GM12878 (cell line): ENCODE measurements at regions not wholly inside any gene's neighbourhood (a gene's known extent, or its start where the extent isn't known, plus 50 kb on each side); places are given as distances from the start of the nearest gene placed in this dataset.

Experiments
- ATAC-seq: fragments of 200-7000 bp; cut with Tn5 transposase; 3 replicates; pipeline ENCODE4 v1.9.1; 2020; ENCODE audit warnings: mild to moderate bottlenecking, moderate library complexity
- BruUV-seq: library from RNA; stranded (reverse); fragments of 400-500 nt; replicated peaks from 2 replicates; lab custom pipeline; 2021; lab: Mats Ljungman, UMichigan
- CTCF ChIA-PET: fragments of 300-600 bp; sonication (Branson Sonifier 250); formaldehyde crosslinking; extraction: SDS; loops from one replicate; lab custom pipeline; 2021; ENCODE audit warnings: inconsistent platforms; lab: Yijun Ruan, JAX
- POLR2A ChIA-PET: fragments of 350-600 bp; formaldehyde crosslinking; extraction: SDS; loops from one replicate; lab custom pipeline; 2021; ENCODE audit warnings: inconsistent platforms; lab: Charles Lee
- RAD21 ChIA-PET: fragments of 300-600 bp; sonication (Branson Sonifier 250); formaldehyde crosslinking; loops from one replicate; lab custom pipeline; 2023; ENCODE audit warnings: antibody characterized with exemption; ENCODE audit not compliant: unreplicated experiment; lab: Charles Lee
- SMC1A ChIA-PET: fragments of 300-600 bp; sonication (Branson Sonifier 250); formaldehyde crosslinking; loops from one replicate; lab custom pipeline; 2023; ENCODE audit not compliant: unreplicated experiment, uncharacterized antibody; lab: Charles Lee
- DNase-seq: peaks from one replicate; pipeline ENCODE4 v3.0.0-alpha.2; 2011; ENCODE audit warnings: low read depth, low spot score
- FAIRE-seq: peaks from 3 replicates; lab custom pipeline; 2011; peaks lifted over from hg19 to GRCh38; lab: Jason Lieb, UNC
- H2AFZ ChIP-seq: 2 replicates; pipeline ENCODE4 v1.6.0; 2011; ENCODE audit warnings: low read depth, low read length, control low read depth; ENCODE audit not compliant: control insufficient read depth
- H3K27ac ChIP-seq: 2 replicates; pipeline ENCODE4 v1.5.1; 2011; ENCODE audit warnings: control low read depth; ENCODE audit not compliant: control insufficient read depth, insufficient read depth
- H3K27me3 ChIP-seq, 2 experiments: replicated peaks in 1 of 2; 2 replicates each; pipeline versions ENCODE4 v1.6.0 to v1.6.1; 2011; ENCODE audit warnings: low read length in 1 of 2; ENCODE audit not compliant: control insufficient read depth in 2 of 2, insufficient read depth in 2 of 2
- H3K36me3 ChIP-seq, 2 experiments: 2 replicates each; pipeline ENCODE4 v1.5.1; 2011; ENCODE audit warnings: low read length in 1 of 2; ENCODE audit not compliant: control insufficient read depth in 2 of 2, insufficient read depth in 2 of 2
- H3K4me1 ChIP-seq: 2 replicates; pipeline ENCODE4 v1.6.1; 2011; ENCODE audit warnings: mild to moderate bottlenecking, low read length, moderate library complexity, mixed read lengths; ENCODE audit not compliant: control insufficient read depth, insufficient read depth
- H3K4me2 ChIP-seq: 2 replicates; pipeline ENCODE4 v1.6.0; 2011; ENCODE audit warnings: control low read depth; ENCODE audit not compliant: control insufficient read depth, insufficient read depth
- H3K4me3 ChIP-seq: fragments of 200-600 bp; sonication (generic); 2 replicates; pipeline ENCODE4 v1.5.1; 2016
- H3K79me2 ChIP-seq: 2 replicates; pipeline ENCODE4 v1.6.0; 2011; ENCODE audit warnings: low read length; ENCODE audit not compliant: control insufficient read depth, insufficient read depth
- H3K9ac ChIP-seq: 2 replicates; pipeline ENCODE4 v1.8.0; 2011; ENCODE audit warnings: low read length, control low read depth, mixed read lengths; ENCODE audit not compliant: control insufficient read depth, insufficient read depth
- H3K9me3 ChIP-seq: replicated peaks from 3 replicates; pipeline ENCODE4 v1.5.1; 2011; ENCODE audit warnings: mild to moderate bottlenecking, low read length; ENCODE audit not compliant: control insufficient read depth, insufficient read depth
- H4K20me1 ChIP-seq: 2 replicates; pipeline ENCODE4 v1.6.0; 2011; ENCODE audit not compliant: control insufficient read depth, insufficient read depth
- CBFB ChIP-seq: IDR thresholded peaks from 2 replicates; pipeline ENCODE4 v1.6.1; 2016; ENCODE audit warnings: antibody characterized with exemption, low read depth
- CEBPB ChIP-seq, 2 experiments: fragments of 150-350 bp in 1 of 2; IDR thresholded peaks; 2 replicates each; pipeline ENCODE4 v1.6.1; 2012 to 2014; ENCODE audit warnings: low read depth in 2 of 2, low read length in 2 of 2, borderline replicate concordance in 1 of 2, inconsistent platforms in 1 of 2
- KAT2A ChIP-seq: conservative IDR thresholded peaks from 2 replicates; pipeline ENCODE4 v1.6.1; 2011; ENCODE audit warnings: low read depth, low read length; ENCODE audit not compliant: control insufficient read depth
- RCOR1 ChIP-seq: conservative IDR thresholded peaks from 2 replicates; pipeline ENCODE4 v1.6.1; 2012; ENCODE audit warnings: low read depth, low read length, improper control_type of control experiment
- SIN3A ChIP-seq: IDR thresholded peaks from 2 replicates; pipeline ENCODE4 v1.6.1; 2012; ENCODE audit warnings: low read depth, low read length, improper control_type of control experiment
- SMARCA5 ChIP-seq: fragments of 450-650 bp; IDR thresholded peaks from 2 replicates; pipeline ENCODE4 v1.6.1; 2017; ENCODE audit warnings: mild to moderate bottlenecking
- SP1 ChIP-seq: IDR thresholded peaks from one replicate; pipeline ENCODE4 v1.6.1; 2011; ENCODE audit warnings: low read depth, low read length
- ZNF274 ChIP-seq: IDR thresholded peaks from one replicate; pipeline ENCODE4 v1.8.0; 2011; ENCODE audit not compliant: insufficient read length, insufficient read depth
- ZZZ3 ChIP-seq: IDR thresholded peaks from 2 replicates; pipeline ENCODE4 v1.6.1; 2011; ENCODE audit warnings: low read depth; ENCODE audit not compliant: control insufficient read depth, insufficient read length
- WGBS: methylation state at CpG from one replicate; pipeline ENCODE4 v1.1.6; 2016; ENCODE audit warnings: low lambda C conversion rate; ENCODE audit not compliant: insufficient replicate concordance, insufficient coverage; ENCODE audit errors: missing lambda C conversion rate; 5-methylcytosine and 5-hydroxymethylcytosine counted together
- in situ Hi-C: fragments of 300-500 bp; cut with MboI; formaldehyde crosslinking; loops from 9 replicates; pipeline ENCODE4 v1.14.3; 2018; ENCODE audit warnings: mixed read lengths
- intact Hi-C: fragments of 100-400 bp; cut with micrococcal nuclease; formaldehyde crosslinking; loops from one replicate; pipeline ENCODE4 v1.14.2; 2022; ENCODE audit not compliant: unreplicated experiment
- TF ChIP-seq, protein P1 (sequence below): IDR thresholded peaks from 2 replicates; pipeline ENCODE4 v1.6.1; 2011; ENCODE audit warnings: borderline replicate concordance, low read depth, mild to moderate bottlenecking, moderate library complexity, low read length; ENCODE audit not compliant: insufficient read depth, poor library complexity, severe bottlenecking
- TF ChIP-seq, protein P2 (sequence below): fragments of 450-650 bp; formaldehyde crosslinking; IDR thresholded peaks from 2 replicates; pipeline ENCODE4 v1.5.0; 2022; ENCODE audit warnings: mild to moderate bottlenecking, missing genetic modification characterization
- TF ChIP-seq, protein P3 (sequence below): fragments of 450-650 bp; IDR thresholded peaks from 2 replicates; pipeline ENCODE4 v1.6.1; 2017; ENCODE audit warnings: borderline replicate concordance
- TF ChIP-seq, protein P4 (sequence below): fragments of 450-650 bp; IDR thresholded peaks from 2 replicates; pipeline ENCODE4 v1.6.1; 2016; ENCODE audit warnings: mild to moderate bottlenecking

DNA sequence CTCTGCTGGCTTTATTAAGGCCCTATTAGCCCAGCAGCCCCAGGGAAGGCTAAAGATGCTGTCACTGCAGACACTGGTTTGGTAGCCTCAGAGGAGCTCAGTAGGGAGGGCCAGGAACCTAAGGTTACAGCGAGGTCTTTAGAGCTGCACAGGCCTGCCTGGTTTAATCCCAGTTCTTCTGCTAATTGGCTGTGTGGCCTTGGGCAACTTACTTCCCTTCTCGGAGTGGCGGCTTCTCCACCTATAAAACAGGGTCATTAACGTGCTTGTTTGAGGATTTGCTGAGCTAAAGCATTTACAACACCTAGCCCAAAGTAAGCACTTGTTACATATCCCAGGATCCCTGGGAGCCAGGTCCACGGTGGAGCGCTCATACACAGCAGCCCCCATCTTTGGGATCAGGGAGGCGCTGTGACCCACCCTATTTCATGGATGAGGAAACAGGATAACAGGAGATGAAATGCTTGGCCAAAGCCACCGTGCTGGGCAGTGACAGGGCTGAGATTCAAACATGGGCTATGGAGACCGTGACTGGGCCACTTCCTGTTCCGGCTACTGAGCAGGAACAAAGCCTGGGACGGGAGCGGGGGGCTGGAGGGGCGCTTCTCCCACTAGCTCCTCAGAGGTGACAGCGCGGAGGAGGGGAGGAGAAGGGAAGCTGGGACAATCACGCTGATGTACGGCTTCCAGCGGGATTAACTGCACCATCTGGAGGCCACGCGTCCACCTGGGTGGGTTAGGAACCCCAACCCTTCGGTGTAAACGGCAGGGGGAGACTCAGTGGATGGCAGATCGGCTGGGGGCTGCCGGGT lies 61.5 kb downstream of the IGLL1 start (continued):
- TF ChIP-seq RCOR1: no peak

DNA sequence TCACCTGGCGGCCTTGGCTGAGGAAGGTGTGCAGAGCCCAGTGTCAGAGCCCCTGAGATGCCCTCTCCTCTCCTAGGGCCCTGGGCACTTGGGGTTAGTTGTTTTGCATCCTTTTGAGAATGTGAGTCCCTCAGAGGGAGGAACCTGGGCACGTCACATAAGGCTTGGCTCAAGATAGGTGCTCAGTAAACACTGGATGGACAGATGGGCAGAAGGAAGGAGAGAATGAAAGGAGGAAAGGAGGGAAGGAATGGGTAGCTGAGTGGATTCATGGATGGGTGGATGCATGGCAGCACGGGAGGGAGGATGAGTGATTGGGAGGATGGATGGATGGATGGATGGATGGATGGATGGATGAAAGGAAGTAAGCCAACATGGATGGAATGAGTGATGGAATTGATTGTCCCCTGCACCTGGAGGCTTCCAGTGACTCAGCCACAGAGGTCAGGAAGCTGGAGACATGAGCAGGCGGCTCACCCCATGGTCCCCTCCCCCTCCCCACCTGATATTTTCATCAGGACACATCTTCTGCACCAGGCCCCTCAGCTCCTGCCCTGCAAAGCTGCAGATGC lies 62.2 kb downstream of the IGLL1 start:
- no TSS peak for BruUV-seq
- ChIA-PET RAD21 (no interaction called here), POLR2A (no interaction called here), SMC1A (no interaction called here), CTCF (no interaction called here)
- Histone ChIP-seq H4K20me1 (no peaks in the 10 kb centered on the region), H3K9ac (no peak overlapping the region), H3K4me1 (0 out of 2 replicates have a peak, but pooled peaks cover 3% of the 10 kb centered on the region), H2AFZ (no peak overlapping the region), H3K79me2 (no peaks in the 10 kb centered on the region), H3K4me3 (no peak overlapping the region), H3K9me3 (no peaks in the 10 kb centered on the region), H3K27me3 (peaks cover 2 to 4% of the 10 kb centered on the region in 2 experiments; a peak in 2 of 4 replicates), H3K36me3 (no peaks in the 10 kb centered on the region), H3K27ac (no peak overlapping the region), H3K4me2 (no peak overlapping the region)
- in situ Hi-C loops (no loop called here), intact Hi-C loops (no loop called here)
- FAIRE-seq: no peak
- no peak for DNase-seq
- no peak for ATAC-seq
- WGBS: 15% methylated on average over 4 of the region's 4 CpGs
- TF ChIP-seq SMARCA5 (no peak), CEBPB (IDR thresholded peaks at IDR 0.05; ENCODE audit: borderline replicate concordance in 1 of 2, low read depth in 2 of 2, low read length in 2 of 2) (no peak), CBFB (no peak), ZZZ3 (no peak), KAT2A (no peak), ZNF274 (no peak), SP1 (no peak), SIN3A (no peak)
- TF ChIP-seq, protein P1, sequence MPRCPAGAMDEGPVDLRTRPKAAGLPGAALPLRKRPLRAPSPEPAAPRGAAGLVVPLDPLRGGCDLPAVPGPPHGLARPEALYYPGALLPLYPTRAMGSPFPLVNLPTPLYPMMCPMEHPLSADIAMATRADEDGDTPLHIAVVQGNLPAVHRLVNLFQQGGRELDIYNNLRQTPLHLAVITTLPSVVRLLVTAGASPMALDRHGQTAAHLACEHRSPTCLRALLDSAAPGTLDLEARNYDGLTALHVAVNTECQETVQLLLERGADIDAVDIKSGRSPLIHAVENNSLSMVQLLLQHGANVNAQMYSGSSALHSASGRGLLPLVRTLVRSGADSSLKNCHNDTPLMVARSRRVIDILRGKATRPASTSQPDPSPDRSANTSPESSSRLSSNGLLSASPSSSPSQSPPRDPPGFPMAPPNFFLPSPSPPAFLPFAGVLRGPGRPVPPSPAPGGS: no peak
- TF ChIP-seq, protein P2, sequence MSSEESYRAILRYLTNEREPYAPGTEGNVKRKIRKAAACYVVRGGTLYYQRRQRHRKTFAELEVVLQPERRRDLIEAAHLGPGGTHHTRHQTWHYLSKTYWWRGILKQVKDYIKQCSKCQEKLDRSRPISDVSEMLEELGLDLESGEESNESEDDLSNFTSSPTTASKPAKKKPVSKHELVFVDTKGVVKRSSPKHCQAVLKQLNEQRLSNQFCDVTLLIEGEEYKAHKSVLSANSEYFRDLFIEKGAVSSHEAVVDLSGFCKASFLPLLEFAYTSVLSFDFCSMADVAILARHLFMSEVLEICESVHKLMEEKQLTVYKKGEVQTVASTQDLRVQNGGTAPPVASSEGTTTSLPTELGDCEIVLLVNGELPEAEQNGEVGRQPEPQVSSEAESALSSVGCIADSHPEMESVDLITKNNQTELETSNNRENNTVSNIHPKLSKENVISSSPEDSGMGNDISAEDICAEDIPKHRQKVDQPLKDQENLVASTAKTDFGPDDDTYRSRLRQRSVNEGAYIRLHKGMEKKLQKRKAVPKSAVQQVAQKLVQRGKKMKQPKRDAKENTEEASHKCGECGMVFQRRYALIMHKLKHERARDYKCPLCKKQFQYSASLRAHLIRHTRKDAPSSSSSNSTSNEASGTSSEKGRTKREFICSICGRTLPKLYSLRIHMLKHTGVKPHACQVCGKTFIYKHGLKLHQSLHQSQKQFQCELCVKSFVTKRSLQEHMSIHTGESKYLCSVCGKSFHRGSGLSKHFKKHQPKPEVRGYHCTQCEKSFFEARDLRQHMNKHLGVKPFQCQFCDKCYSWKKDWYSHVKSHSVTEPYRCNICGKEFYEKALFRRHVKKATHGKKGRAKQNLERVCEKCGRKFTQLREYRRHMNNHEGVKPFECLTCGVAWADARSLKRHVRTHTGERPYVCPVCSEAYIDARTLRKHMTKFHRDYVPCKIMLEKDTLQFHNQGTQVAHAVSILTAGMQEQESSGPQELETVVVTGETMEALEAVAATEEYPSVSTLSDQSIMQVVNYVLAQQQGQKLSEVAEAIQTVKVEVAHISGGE (CRISPR knock-in tag): no peak
- TF ChIP-seq, protein P3, sequence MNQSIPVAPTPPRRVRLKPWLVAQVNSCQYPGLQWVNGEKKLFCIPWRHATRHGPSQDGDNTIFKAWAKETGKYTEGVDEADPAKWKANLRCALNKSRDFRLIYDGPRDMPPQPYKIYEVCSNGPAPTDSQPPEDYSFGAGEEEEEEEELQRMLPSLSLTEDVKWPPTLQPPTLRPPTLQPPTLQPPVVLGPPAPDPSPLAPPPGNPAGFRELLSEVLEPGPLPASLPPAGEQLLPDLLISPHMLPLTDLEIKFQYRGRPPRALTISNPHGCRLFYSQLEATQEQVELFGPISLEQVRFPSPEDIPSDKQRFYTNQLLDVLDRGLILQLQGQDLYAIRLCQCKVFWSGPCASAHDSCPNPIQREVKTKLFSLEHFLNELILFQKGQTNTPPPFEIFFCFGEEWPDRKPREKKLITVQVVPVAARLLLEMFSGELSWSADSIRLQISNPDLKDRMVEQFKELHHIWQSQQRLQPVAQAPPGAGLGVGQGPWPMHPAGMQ: no peak
- TF ChIP-seq, protein P4, sequence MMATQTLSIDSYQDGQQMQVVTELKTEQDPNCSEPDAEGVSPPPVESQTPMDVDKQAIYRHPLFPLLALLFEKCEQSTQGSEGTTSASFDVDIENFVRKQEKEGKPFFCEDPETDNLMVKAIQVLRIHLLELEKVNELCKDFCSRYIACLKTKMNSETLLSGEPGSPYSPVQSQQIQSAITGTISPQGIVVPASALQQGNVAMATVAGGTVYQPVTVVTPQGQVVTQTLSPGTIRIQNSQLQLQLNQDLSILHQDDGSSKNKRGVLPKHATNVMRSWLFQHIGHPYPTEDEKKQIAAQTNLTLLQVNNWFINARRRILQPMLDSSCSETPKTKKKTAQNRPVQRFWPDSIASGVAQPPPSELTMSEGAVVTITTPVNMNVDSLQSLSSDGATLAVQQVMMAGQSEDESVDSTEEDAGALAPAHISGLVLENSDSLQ: no peak
